Lower leg skin (tissue), 4 donors: ENCODE measurements at regions not wholly inside any gene's neighbourhood (a gene's known extent, or its start where the extent isn't known, plus 50 kb on each side); places are given as distances from the start of the nearest gene placed in this dataset.

ENCODE experiments used
- DNase-seq, 2 donors: peaks; one replicate each; pipeline ENCODE4 v3.0.0-alpha.2; 2019; ENCODE audit warnings: low spot score in 2 of 2
- H3K4me3 ChIP-seq: fragments of 200-600 bp; sonication (generic); 2 replicates; pipeline ENCODE4 v1.5.1; 2017; ENCODE audit warnings: mild to moderate bottlenecking, low read depth; ENCODE audit not compliant: poor library complexity, severe bottlenecking
- CTCF ChIP-seq, 3 donors: fragments of 450-650 bp; IDR thresholded peaks; one replicate each; pipeline ENCODE4 v1.5.1; 2016; ENCODE audit warnings: antibody characterized with exemption in 3 of 3, mild to moderate bottlenecking in 3 of 3, moderate library complexity in 2 of 3
- POLR2A ChIP-seq, 2 donors: fragments of 450-650 bp; IDR thresholded peaks; one replicate each; pipeline ENCODE4 v1.6.1; 2016 to 2017; ENCODE audit warnings: antibody characterized with exemption in 2 of 2, mild to moderate bottlenecking in 1 of 2, moderate library complexity in 1 of 2
- WGBS, 2 donors: methylation state at CpG; one replicate each; pipeline ENCODE4 v1.1.5; 2018; 5-methylcytosine and 5-hydroxymethylcytosine counted together
- intact Hi-C: fragments of 100-400 bp; cut with DNase I; formaldehyde crosslinking; loops from one replicate; pipeline ENCODE4 v1.15.0; 2023; ENCODE audit warnings: low total_unique reads

GRCh38 chr11:114827736-114828135 is 149.4 kb downstream of the NXPE2 start:
- DNase-seq: no peak
- H3K4me3 ChIP-seq: no peak overlapping the region
- WGBS, 2 donors: 69 to 73% methylated on average over 3 of the region's 3 CpGs
- intact Hi-C loops: no loop called here
- no peak for TF ChIP-seq CTCF (IDR thresholded peaks at IDR 0.05)
- no peak for TF ChIP-seq POLR2A (IDR thresholded peaks at IDR 0.05)

GRCh38 chr11:114832532-114833125 is 154.3 kb downstream of the NXPE2 start:
- H3K4me3 ChIP-seq: no peak overlapping the region
- WGBS, 2 donors: 24 to 26% methylated on average over 6 of the region's 6 CpGs
- no peak for DNase-seq
- intact Hi-C loops: no loop called here
- no peak for TF ChIP-seq POLR2A (IDR thresholded peaks at IDR 0.05)
- no peak for TF ChIP-seq CTCF (IDR thresholded peaks at IDR 0.05)

- DNase-seq: no peak
- intact Hi-C loops: no loop called here
- TF ChIP-seq CTCF (IDR thresholded peaks at IDR 0.05): no peak
- 73 to 74% methylated on average over 3 of the region's 3 CpGs for WGBS, 2 donors
- H3K4me3 ChIP-seq: no peak overlapping the region
Measured at GRCh38 chr11:114836161-114836560, 157.8 kb downstream of the NXPE2 start.

- H3K4me3 ChIP-seq: no peak overlapping the region
- WGBS, 2 donors: 83 to 87% methylated on average over 1 of the region's 1 CpG
- no peak for TF ChIP-seq POLR2A (IDR thresholded peaks at IDR 0.05)
- TF ChIP-seq CTCF (IDR thresholded peaks at IDR 0.05): no peak
- DNase-seq: no peak
- intact Hi-C loops: no loop called here
Measured at GRCh38 chr11:114844896-114845295, 166.6 kb downstream of the NXPE2 start.

GRCh38 chr11:114845766-114846415 is 167.6 kb downstream of the NXPE2 start:
- DNase-seq: no peak
- TF ChIP-seq POLR2A (IDR thresholded peaks at IDR 0.05) (no peak), CTCF (IDR thresholded peaks at IDR 0.05) (no peak)
- 68 to 84% methylated on average over 4 of the region's 4 CpGs for WGBS, 2 donors
- H3K4me3 ChIP-seq: no peak overlapping the region
- intact Hi-C loops: no loop called here

GRCh38 chr11:114846416-114846791 is 168.1 kb downstream of the NXPE2 start:
- no peak overlapping the region for H3K4me3 ChIP-seq
- intact Hi-C loops: no loop called here
- WGBS, 2 donors: 47 to 66% methylated on average over 3 of the region's 3 CpGs
- no peak for DNase-seq
- TF ChIP-seq POLR2A (IDR thresholded peaks at IDR 0.05) (no peak), CTCF (IDR thresholded peaks at IDR 0.05) (no peak)
